HG03060 (cell line): ENCODE measurements at regions not wholly inside any gene's neighbourhood (a gene's known extent, or its start where the extent isn't known, plus 50 kb on each side); places are given as distances from the start of the nearest gene placed in this dataset.

Experiments used
- ATAC-seq: cut with Tn5 transposase; IDR thresholded peaks from one replicate; pipeline ENCODE4 v1.9.1; 2021; ENCODE audit warnings: low read depth, moderate number of reproducible peaks; ENCODE audit not compliant: unreplicated experiment

DNA sequence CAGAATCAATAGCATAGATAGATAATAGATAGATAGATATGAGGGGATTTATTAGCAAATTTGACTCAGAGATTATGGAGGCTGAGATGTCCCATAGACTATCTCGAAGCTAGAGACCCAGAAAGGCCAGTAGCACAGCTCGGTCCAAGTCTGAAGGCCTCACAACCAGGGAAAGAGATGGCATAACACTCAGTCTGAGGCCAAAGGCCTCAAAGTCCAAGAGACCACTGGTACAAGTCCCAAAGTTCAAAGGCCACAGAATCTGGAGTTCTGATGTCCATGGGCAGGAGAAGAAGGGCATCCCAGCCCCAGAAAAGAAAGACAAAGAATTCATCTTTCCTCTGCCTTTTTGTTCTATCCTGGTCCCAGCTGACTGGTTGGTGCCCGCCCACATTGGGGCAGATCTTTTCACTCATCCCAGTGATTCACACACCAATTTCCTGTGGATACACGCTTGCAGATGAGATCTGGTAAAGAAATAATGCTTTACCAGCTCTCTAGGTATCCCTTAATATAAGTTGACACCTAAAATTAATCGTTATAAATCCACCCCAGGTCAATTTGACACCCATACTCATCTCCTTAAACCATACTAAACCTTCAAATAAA, 127.8 kb upstream of the FBN2 start:
- ATAC-seq = no peak

DNA sequence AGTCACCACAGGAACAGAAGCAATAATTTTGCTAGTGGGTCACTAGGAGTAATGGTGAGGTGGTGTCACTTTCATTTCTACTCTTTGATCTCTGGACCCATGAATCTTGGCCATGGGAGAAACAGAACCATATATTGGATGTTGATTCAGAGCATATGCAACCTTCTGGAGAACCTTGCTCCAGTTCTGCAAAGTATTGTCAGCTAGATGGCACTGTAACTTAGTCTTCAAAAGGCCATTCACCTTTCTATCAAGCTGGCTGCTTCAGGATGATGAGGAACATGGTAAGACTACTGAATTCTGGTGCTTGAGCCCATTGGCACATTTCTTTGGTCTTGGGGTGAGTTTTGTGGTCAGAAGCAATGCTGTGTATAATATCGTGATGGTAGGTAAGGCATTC, 129.1 kb upstream of the FBN2 start:
- ATAC-seq = no peak

DNA sequence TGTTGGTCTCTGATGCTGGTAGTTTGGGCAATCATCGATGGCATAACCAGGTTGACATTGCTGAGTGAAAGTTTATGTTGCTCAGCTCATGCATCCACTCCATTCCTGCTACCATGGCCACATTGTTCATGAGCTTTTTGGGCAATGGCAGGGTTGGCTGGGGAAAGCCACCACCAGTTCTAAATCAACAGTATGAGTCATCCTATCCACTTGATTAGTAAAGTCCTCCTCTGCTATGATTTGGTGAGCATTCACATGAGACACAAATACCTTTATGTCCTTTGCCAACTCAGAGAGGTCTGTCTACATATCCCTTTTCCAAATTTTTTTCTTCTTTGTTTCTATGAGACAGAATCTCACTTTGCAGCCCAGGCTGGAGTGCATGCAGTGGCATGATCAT, 129.7 kb upstream of the FBN2 start:
- no peak for ATAC-seq

DNA sequence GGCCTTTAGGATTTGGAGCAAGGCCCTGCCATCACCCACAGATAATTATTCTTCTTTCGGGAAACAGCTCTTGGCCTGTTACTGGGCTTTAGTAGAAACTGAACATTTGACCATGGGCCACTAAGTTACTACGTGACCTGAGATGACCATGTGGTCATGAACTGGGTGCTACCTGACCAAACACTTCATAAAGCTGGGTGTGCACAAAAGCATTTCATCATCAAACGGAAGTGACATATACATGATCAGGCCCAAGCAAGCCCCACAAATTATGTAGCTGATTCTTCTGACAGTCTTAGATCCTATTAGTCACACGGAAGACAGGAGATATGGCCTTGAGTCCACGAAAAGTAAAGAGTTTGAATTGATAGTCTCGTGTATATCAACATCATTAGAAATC, 130.9 kb upstream of the FBN2 start:
- ATAC-seq = no peak

DNA sequence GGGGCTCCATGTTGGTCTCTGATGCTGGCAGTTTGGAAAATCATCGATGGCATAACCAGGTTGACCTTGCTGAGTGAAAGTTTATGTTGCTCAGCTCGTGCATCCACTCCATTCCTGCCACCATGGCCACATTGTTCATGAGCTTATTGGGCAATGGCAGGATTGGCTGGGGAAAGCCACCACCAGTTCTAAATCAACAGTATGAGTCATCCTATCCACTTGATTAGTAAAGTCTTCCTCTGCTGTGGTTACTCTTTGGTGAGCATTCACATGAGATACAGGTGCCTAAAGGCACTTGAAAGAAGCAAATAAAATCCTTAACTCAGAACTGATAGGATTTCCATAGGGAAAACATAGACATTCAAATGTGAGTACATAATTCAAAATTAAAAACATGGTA, 131.8 kb upstream of the FBN2 start:
- no peak for ATAC-seq

DNA sequence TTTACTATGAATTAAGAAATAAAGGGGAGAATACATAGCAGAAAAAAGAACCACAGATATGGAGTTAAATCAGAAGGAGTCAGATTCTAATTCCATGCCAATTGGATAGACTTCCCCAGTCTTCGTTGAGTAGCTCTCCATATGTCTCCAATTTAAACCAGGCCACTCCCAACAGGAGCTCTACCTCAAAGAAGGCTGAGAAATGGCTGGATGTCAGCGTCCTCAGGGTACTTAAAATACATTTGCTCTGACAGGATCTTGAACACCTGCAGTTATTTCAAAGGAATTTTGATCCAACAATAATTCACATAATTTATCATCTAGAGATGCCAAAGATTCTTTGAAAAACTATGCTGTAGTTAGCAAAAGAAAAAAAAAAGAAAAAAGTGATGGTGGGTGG, 133.9 kb upstream of the FBN2 start:
- ATAC-seq = no peak

DNA sequence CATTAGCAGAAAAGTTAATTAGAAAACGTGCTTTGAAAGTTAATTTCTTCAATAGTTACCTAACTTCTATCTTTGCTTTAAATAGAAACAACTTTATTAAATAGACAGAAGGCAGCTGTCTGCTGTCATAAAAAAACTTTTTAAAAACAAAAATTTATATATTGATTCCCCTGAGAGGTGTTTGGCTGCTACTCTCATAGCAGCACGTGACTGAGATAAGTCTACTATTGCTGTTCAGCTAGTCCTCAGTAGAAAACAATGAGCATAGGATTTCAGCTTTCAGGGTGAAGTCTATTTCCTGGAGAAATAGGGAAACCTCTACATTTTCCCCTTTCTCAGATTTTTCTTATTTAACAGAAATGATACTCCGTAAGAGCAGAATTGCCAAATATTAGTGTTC, 135.0 kb upstream of the FBN2 start:
- no peak for ATAC-seq

DNA sequence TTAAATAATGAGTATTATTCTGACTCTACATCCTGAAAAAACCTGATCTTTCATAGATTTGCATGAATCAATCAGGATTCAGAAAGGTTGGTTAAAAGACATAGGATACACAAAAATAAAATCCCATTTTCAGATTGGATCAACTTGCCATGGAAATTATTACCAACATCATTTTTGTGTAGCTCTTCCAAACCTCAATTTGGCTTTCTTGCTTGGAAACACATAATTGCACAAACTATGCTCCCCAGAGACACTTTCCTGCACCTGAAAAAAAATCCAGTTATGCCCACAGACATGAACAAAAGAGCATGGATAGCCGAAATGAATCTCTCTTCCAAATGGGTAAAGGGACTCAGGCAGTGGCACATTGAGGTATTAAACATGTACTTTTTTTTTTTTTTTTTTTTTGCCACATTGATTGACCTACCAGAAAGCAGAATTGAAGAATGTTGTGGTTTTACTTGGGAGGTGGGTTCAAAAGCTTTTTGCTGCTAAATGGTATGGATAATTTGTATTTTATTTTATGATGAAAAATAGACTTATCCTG, 135.4 kb upstream of the FBN2 start:
- ATAC-seq = no peak

DNA sequence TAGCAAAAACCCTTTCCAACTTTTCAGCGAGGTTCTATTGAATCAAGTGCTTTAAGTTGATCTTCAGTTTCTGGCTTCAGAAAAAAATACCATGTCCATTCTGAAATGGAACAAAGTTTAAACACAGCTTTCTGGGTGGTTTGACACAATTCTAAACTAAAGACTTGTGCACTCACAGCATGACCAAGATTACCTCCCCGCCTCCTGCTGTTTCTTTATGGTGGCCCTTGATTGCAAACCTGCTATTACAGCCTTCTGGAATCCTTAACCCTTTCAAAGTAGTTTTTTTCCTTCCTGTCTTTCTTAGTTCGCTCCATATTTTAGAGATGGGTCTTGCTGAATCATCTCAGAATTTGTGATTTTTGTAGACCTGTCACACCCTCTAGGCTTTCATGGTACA, 135.9 kb upstream of the FBN2 start:
- ATAC-seq = no peak

DNA sequence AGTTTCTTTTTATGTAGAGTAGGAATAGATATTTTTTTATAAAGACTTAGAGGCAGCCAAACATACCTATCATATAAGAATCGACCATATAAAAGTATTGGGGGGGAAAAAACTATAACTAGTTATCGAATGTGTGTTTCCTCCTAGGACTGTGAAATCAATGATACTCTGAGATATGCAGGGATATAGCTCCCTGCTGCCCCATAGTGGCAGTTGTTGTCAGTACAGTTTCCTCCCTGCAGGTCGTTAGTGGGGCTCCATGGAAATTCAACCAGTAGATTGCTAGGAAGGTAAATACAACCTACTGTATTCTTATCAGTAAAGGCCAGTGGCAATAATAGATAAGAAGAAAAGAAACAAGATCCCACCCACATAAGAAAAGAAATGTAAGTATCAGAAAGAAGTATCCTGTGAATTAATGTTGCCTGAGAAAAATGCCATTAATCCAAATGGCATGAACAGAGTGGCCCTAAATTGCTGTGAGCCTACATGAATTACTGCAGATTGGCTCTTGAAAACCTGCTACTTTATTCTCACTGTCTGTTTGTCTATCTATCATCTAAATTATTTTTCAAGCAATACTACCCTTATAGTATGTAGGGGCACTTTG, 136.9 kb upstream of the FBN2 start:
- peak; percentile 82 for ATAC-seq

DNA sequence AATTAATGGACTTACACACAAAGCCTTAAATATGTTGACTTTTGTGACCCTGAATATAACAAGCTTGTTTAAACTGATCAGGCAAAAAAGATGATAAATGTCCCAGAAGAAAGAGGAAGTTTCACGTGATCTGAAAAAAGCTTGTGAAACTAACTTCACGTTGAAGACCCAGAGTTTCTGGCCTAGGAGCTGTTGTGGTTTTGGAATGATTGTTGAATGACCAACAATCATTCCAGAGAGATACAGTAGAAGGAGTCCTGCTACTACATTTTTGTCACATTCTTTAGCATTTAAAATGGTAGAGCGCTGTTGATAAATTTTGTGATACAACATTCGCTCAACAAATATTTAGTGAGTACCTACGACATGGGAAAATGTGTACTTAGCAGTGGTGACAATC, 143.1 kb upstream of the FBN2 start:
- no peak for ATAC-seq

DNA sequence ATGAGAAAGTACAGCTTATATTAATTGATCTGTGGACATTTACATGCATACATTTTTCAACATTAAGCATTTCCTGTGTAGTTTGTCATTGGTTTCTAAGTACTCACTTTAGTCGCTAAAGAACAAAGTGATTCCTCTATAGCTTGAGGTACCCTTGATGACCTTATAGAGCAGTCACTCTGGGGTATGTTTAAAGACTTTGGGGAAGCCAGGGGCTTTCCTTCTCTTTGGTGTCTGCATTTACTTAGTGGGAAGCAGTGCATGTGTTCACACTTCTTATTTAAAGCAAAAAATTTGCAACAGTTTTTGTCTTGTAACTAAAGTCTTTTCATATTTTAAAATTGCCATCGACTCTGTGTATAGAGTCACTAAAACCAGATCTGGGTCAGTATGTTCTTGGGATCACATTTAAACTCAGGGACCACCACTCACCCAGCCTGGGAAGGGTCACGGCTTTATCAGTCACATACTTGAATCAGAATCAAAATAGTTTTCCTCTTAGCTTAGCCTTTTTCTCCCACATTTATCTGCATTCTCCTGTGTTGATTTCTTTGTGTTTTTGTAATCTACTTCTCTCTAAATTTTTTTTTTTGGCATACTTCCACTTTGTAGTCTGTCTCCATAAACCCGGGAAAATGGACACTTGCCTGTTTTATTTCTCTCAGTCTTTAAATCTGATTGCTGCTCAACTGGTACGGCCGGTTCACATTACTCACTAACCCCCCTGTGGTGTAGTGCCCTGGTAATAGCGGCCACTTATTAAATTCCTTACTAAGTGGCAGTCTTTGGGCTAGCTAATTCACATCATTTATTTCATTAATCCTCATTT, 143.9 kb upstream of the FBN2 start:
- ATAC-seq = no peak

DNA sequence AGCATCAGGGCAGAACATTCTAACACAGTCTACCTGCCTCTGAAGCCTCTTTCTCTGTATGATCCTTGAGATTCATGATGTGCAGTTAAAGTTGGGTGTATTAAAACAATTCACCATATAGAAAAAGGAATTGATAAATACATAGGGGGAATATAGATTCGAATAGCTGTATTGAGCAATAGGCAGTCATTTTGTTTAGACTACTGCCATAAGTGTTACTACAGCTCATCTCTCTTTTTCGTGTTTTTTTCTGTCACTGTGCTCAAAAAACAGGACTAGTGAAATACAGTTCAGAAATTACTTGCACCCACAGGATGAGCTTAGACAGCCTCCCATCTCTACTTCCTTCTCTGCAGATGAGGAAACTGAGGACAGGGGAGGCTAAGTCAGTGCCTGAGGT, 144.6 kb upstream of the FBN2 start:
- no peak for ATAC-seq

DNA sequence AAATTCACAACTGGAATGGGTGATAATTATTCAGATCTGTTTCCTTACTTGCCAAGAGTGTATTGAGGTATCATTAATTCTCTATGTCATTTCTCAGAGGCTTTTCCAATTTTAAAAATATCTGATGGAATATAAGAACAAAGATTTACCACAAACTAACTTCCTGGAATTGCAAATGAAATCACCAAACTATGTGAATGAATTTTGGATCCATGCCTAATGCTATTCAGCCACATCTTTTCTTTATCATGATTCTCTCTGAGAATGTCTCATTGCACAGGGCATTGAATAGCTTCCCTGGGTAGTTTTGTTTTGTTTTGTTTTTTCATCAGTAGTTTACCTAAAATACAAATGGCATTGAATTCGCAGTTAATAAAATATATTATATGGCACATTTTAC, 146.9 kb upstream of the FBN2 start:
- ATAC-seq = no peak

DNA sequence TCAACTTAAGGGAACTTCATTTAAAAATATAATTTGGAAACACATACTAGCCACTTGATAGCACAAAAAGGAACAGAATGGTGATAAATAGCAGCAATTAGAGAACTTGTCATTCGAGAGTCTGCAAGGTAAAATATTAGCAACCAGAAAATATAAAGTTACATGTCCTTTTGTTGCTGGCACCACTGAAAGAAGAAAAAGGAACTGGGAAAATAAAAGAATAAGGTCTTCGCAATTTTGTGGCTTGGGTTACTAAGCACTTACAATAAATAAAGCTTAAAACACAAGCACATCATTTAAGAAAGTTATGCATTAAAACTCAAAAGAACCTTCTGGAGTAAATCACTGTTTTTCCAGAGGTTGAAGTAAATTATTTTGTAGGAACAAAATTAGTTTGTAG, 149.9 kb upstream of the FBN2 start:
- no peak for ATAC-seq

DNA sequence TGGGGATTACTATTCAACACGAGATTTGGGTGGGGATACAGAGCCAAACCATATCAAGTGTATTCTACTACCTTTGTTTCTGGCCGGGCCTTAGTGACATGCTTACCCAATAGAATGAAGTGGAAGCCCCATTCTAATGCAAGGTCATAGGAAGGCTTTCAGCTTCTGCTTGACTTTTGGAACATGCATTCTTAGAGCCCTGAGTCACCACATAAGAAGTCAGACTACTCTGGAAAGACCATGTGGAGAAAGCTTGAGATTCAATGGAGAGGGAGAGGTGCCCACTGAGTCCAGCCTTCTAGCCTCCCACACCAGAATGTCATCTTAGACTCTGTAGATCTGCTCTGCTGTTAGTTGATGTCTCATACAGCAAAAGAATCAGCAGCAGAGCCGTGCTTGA, 155.7 kb upstream of the FBN2 start:
- ATAC-seq = no peak

DNA sequence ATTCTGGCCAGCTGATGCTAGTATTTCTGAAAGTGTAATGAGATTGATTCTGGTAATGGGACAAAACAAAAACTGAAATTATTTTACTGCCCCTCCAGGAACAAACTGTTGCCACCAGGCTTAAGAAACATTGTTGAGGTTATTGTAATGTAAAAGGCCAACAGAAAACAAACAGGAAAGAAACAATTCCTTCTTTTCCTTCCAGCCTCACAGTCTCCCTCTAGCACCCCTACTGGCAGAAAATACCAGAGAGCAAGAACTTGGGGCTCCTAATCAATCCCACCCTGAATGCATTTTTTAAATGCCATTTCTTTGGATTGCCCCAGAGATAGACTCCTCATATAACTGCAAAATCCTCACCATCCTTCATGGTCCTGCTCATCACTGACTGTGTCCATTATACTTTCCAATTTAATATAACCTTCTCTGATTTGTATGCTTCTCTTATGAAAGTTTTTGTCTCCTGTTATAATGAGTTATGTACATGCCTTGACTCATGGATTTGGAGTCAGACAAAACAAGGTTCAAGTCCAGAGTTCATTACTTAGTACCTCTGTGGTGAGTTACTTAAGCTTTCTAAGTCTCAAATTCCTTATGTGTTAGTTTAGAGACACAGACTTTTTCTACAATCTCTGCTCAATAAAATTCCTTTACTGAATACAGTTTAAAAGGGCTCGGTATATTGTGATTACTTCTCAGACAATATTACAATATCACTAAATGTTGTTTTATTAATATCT, 157.9 kb upstream of the FBN2 start:
- no peak for ATAC-seq

DNA sequence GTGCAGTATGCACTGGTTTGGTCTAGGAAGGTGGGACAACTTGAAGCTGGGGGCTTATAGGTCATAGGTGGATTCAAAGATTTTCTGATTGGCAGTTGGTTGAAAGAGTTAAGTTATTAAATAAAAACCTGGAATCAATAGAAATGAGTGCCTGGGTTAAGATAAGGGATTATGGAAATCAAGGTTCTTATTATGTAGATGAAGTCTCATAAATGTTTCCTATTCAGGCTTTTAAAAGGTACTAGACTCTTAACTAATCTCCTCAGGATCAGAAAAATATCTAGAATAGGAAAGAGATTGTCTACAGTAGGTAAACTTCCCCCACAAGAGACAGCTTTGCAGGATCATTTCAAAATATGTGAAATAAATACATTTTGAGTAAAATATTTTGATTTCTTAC, 163.3 kb upstream of the FBN2 start:
- no peak for ATAC-seq

DNA sequence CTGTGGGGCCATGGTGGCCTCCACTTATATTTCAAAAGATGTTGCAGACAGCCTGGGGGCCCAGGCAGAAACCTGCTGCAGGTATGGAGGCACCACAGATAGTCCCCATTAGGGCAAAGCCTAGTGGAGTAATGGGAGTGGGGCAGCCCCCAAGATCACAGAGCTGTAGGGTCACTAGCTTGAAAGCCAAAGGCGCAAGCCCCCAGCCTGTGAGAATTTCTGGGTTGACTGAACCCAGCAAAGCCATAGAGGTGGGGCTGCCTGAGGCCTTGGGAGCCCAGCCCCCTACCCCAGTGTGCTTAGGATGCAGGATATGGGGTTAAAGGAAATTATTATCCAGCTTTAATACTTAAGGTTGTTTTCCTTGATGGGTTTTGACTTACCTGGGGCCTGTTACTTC, 165.3 kb upstream of the FBN2 start:
- ATAC-seq = no peak

DNA sequence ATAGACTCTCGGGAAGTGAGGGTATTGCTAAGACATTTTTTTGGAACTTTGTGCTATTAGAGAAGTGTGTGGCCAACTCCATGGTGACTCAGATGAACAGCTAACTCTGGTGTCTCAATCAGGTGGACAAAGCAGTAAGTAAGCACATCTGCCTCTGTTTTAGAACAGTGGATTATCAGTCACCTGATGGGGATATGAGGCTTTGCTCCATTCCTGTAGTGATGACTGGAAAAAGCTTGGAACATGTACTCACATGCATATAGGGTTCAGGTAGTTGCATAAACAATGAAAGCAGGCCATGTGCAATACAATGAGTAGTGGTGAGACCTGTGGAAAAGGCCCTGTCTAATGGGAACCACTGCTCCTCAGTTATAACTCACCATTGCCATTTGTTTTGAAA, 168.2 kb upstream of the FBN2 start:
- ATAC-seq = no peak

DNA sequence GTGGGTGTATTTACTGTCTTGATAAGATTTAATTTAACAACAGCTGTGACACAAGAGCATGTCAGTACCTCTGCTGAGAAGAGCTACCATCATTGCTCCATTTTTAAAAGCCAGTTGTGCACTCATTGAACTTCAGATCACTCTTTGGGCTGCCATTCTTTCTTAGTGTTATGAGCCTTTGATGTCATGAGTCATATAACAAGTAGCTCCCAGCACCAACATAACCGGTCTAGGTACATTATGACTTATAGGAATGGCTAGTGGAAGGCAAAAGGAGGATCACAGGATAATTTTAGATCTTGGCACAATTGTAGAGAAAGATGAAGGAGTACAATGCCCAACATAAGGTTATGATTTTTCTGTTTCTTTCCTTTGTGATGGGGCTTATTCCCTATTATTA, 170.8 kb upstream of the FBN2 start:
- no peak for ATAC-seq
